Smooth muscle cell of the brain vasculature (primary cell): ENCODE measurements at regions not wholly inside any gene's neighbourhood (a gene's known extent, or its start where the extent isn't known, plus 50 kb on each side); places are given as distances from the start of the nearest gene placed in this dataset.
"Not testable (repeated sequence)": the region's sequence is repeated elsewhere in the genome, so short reads cannot be mapped to it uniquely, and the experiment has no call there.

Source experiments
- DNase-seq: peaks from one replicate; pipeline ENCODE4 v3.0.0-alpha.2; 2012; ENCODE audit warnings: low read depth, low spot score

GRCh38 chr5:130955041-130955440 is 210.0 kb downstream of the HINT1 start:
- DNase-seq, result no peak

DNA sequence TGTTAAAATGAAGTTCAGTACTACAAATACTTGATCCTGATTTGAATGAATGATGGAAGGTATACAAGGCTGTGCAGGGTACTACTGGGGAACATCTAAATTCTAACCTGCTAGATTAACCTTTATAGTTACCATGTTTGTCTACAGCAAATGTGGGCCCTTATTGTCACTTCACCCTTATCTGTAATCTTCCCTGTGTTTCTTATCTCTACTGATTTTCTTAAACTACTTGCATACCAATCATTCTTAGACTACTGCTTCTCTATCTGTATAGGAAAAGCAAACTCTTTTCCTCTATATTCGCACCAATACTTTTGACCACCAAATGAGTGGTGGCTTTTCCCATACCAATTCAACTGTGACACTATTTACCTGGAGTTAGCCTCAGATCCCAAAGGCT is 210.7 kb downstream of the HINT1 start:
- no peak for DNase-seq

GRCh38 chr5:130939059-130939458 is 226.0 kb downstream of the HINT1 start:
- DNase-seq, result no peak

GRCh38 chr5:130937046-130937445 is 228.0 kb downstream of the HINT1 start:
- DNase-seq, result no peak

DNA sequence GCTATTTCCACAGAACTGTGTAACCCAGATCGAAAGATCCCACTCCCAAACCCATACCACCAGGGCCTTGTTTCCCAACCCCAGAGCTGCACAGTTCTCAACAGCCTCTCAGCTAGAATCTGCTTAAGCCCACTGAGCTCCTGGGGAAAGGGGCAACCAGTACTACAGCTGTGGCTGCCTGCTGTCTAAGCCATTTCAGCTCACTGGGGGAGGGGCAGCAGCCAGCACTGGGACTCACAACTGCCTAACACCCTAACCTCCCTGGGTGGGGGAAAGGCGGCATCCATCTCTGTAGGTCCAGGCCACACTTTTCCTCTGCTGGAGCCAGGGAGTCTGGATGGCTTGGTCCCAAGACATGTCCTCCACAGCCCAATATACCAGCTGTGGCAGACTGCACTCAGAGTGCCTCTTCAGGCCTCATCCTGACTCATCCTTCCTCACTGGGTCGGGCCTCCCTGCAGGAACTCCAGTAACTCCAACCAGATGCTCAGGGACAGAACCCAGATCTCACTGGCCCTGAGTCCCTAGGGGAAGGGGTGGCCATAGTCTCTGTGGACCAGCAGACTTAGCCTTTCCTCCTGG is 241.4 kb downstream of the HINT1 start:
- no peak for DNase-seq

GRCh38 chr5:130912088-130912487 is 253.0 kb downstream of the HINT1 start:
- DNase-seq, result no peak

DNA sequence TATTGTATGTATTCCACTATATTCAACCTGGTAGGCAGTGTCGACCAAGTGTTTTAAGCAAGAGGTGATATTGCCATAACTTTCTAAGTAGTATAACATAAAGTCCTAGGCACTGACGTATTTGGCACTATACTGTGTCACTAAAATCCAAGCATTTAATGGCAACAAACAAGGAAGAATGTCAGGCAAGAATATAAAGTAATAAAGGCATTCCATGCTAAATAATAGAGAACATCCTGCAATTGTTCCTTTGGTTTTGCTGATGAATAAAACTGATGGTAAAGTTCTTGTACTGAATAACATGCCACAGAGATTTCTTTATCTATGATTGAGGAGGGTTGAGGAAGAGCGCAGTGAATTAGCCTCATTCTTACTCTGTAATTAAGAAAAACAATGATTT is 256.9 kb downstream of the HINT1 start:
- DNase-seq, result no peak

DNA sequence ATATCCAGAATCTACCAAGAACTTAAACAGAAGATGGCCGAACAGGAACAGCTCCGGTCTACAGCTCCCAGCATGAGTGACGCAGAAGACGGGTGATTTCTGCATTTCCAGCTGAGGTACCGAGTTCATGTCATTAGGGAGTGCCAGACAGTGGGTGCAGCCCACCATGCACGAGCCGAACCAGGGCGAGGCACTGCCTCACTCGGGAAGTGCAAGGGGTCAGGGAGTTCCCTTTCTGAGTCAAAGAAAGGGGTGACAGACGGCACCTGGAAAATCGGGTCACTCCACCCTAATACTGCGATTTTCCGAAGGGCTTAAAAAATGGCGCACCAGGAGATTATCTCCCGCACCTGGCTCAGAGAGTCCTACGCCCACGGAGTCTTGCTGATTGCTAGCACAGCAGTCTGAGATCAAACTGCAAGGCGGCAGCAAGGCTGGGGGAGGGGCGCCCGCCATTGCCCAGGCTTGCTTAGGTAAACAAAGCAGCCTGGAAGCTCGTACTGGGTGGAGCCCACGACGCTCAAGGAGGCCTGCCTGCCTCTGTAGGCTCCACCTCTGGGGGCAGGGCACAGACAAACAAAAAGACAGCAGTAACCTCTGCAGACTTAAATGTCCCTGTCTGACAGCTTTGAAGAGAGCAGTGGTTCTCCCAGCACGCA is 267.4 kb downstream of the HINT1 start:
- not testable (repeated sequence) for DNase-seq

DNA sequence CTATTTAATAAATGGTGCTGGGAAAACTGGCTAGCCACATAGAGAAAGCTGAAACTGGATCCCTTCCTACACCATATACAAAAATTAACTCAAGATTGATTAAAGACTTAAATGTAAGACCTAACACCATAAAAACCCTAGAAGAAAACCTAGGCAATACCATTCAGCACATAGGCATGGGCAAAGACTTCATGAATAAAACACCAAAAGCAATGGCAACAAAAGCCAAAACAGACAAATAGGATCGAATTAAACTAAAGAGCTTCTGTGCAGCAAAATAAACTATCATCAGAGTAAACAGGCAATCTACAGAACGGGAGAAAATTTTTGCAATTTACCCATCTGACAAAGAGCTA is 267.9 kb downstream of the HINT1 start:
- not testable (repeated sequence) for DNase-seq

GRCh38 chr5:130896636-130897035 is 268.4 kb downstream of the HINT1 start:
- DNase-seq, result no peak

GRCh38 chr5:130893006-130893405 is 272.1 kb downstream of the HINT1 start:
- DNase-seq, result no peak

DNA sequence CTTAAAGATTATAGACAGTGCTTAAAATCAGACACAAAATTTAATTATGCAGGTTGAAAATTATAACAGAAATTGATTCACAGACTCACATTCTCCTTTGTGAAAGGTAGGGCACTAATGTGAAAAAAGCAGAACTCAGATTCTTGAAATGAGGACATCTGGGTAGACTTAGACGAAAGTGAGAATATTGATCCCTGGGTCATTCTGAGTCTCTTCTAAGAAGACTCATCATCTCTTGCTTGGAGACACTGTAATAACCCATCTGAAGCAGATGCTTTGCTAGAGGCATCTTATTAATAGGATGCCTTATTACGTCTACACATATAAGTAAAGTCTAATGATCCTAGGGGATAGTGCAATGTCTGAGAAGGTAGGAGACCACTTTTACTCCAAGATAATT is 274.4 kb downstream of the HINT1 start:
- DNase-seq, result no peak

- DNase-seq, result no peak
These were observed 279.4 kb downstream of the HINT1 start for GRCh38 chr5:130885691-130886090.

GRCh38 chr5:130885027-130885426 is 280.0 kb downstream of the HINT1 start:
- no peak for DNase-seq

DNA sequence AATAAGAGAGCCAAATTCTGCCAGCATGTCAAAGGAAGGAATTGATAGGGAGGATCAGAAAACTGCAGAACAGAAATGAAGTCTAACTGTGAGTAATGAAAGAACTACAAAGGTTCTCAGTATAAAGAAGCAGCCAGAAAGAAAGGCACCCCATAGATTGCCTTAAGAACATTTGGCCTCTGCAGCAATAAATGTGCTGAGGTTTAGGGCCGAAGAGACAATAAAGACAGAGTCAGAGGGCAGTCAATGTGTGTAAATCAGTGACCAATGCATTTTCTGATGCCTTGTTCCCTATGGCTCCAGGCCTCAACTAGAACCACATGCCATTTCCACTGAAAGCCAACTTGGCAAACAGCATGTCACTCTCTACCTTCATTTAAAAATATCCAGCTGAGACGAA is 281.0 kb downstream of the HINT1 start:
- DNase-seq, result no peak

GRCh38 chr5:130875656-130876055 is 289.4 kb downstream of the HINT1 start:
- DNase-seq, result no peak

DNA sequence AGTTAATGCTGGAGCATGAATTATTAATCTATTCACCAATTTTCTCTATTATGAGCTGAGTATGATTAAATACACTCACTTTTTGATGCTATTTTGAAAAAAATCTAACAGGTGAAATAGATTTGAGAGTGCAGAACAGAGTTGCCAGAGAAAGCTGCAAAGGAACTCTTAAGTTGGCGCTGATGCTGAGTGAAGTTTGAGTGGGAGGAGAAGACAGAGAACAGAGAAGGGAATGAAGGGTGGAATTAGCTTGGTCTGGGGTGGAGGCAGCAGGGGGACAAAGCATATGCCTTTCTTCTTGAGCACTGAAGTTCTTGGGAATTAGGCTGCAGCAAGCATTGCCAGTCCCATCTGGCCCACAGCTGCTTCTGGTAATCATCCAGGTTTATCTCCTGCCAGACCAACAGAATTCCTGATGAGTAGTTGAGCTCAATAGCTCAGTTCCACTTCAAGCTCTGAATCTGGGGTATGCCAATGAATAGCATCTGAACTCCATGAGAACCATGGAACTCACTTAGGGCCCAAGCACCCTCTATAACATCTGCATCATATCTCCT is 290.1 kb downstream of the HINT1 start:
- DNase-seq, result no peak

DNA sequence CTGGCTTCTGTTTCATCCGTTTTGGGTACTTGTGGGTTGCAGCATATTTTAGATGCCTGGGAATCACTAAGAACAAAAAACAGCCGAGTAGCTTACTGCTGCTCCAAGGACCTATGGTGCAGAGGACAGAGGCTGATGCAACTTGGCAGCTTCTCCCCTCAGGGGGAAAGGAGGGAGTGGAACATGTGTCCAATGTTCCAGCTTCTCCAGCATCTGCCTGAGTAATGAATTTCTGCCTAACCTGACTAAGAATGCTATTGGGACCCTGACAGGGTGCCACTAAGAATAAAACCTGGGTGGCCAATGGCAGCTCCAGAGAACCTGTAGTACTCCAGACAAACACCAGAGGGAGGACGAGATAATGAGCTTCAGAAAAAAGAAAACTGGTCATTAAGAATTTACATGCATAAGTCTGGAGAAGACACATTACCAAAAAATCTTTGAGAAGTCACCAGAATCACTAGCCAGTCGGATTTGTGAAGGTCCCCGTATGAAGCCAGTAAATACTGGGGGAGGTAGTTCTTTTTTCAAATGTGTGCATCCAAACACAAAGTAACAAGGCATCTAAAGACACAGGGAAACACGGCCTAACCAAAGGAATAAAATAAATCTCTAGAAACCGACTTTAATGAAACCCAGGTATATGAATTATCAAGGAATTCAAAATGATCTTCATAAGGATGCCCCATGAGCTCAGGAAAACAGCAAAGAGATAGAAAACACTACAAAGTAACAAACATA is 293.5 kb downstream of the HINT1 start:
- no peak for DNase-seq

DNA sequence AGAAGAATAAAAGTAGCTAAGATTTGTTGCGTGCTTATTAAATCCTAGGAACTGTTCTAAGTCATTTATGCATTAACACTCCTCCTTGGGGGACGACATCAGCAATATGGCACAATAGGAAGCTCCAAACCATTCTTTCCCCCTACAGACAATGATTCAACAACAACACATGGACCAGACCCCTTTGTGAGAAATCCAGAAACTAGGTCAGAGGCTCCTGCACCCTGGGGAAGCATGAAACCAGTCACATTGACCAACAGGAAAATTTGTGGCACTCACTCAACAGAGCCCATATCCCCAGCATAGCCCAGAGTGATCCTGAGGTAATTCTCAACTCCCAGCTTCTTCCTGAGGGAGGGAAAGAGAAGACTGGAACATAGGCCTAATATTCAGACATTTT is 294.4 kb downstream of the HINT1 start:
- no peak for DNase-seq

- peak; percentile 12 for DNase-seq
These were observed 296.7 kb downstream of the HINT1 start for GRCh38 chr5:130868186-130868840.

- no peak for DNase-seq
These were observed 319.8 kb downstream of the HINT1 start for GRCh38 chr5:130845049-130845765.
